H9 (cell line): ENCODE measurements at regions not wholly inside any gene's neighbourhood (a gene's known extent, or its start where the extent isn't known, plus 50 kb on each side); places are given as distances from the start of the nearest gene placed in this dataset.

Experiments used
- DNase-seq: peaks from one replicate; pipeline ENCODE4 v3.0.0-alpha.2; 2017
- H2AFZ ChIP-seq: one replicate; pipeline ENCODE4 v1.6.1; 2013; ENCODE audit warnings: mild to moderate bottlenecking, low read length, control low read depth, moderate library complexity
- H2AK5ac ChIP-seq: 2 replicates; pipeline ENCODE4 v1.6.1; 2013; ENCODE audit warnings: low read length, control low read depth, mixed read lengths; ENCODE audit not compliant: insufficient read length
- H2BK120ac ChIP-seq: one replicate; pipeline ENCODE4 v1.6.1; 2013; ENCODE audit warnings: low read depth, mild to moderate bottlenecking, low read length, control low read depth, inconsistent platforms; ENCODE audit not compliant: poor library complexity, severe bottlenecking
- H2BK12ac ChIP-seq: 2 replicates; pipeline ENCODE4 v1.6.1; 2013; ENCODE audit warnings: low read length, control low read depth, mixed read lengths, low read depth; ENCODE audit not compliant: insufficient read length
- H2BK15ac ChIP-seq: 2 replicates; pipeline ENCODE4 v1.6.1; 2013; ENCODE audit warnings: low read depth, low read length, control low read depth
- H2BK20ac ChIP-seq: one replicate; pipeline ENCODE4 v1.6.1; 2013; ENCODE audit warnings: low read depth, mild to moderate bottlenecking, low read length, control low read depth, inconsistent platforms; ENCODE audit not compliant: poor library complexity, severe bottlenecking
- H2BK5ac ChIP-seq: 2 replicates; pipeline ENCODE4 v1.6.1; 2013; ENCODE audit warnings: low read length, control low read depth, mixed read lengths; ENCODE audit not compliant: insufficient read length
- H3K14ac ChIP-seq: 2 replicates; pipeline ENCODE4 v1.6.1; 2013; ENCODE audit warnings: low read length, control low read depth; ENCODE audit not compliant: insufficient read depth
- H3K18ac ChIP-seq: 2 replicates; pipeline ENCODE4 v1.6.1; 2013; ENCODE audit warnings: low read depth, mild to moderate bottlenecking, mixed read lengths, low read length, control low read depth; ENCODE audit not compliant: insufficient read length
- H3K23ac ChIP-seq: 2 replicates; pipeline ENCODE4 v1.6.1; 2013; ENCODE audit warnings: low read length, control low read depth, mixed read lengths, low read depth; ENCODE audit not compliant: insufficient read length
- H3K23me2 ChIP-seq: 2 replicates; pipeline ENCODE4 v1.6.1; 2013; ENCODE audit warnings: low read depth, mild to moderate bottlenecking, mixed read lengths, low read length, control low read depth; ENCODE audit not compliant: insufficient read length, poor library complexity, severe bottlenecking
- H3K27ac ChIP-seq: 2 replicates; pipeline ENCODE4 v1.5.1; 2013; ENCODE audit warnings: low read length, control low read depth, mixed read lengths, low read depth; ENCODE audit not compliant: insufficient read length
- H3K27me3 ChIP-seq: 2 replicates; pipeline ENCODE4 v1.6.1; 2013; ENCODE audit warnings: low read length, control low read depth, inconsistent platforms; ENCODE audit not compliant: insufficient read depth
- H3K4ac ChIP-seq: 2 replicates; pipeline ENCODE4 v1.6.1; 2013; ENCODE audit warnings: low read depth, mild to moderate bottlenecking, control low read depth, inconsistent platforms, low read length, moderate library complexity
- H3K4me1 ChIP-seq: 2 replicates; pipeline ENCODE4 v1.6.1; 2013; ENCODE audit warnings: low read length, control low read depth, inconsistent platforms; ENCODE audit not compliant: insufficient read depth
- H3K4me2 ChIP-seq: 2 replicates; pipeline ENCODE4 v1.6.1; 2013; ENCODE audit warnings: low read length, control low read depth, mixed read lengths; ENCODE audit not compliant: insufficient read length, insufficient read depth
- H3K56ac ChIP-seq: 2 replicates; pipeline ENCODE4 v1.6.1; 2013; ENCODE audit warnings: low read depth, mild to moderate bottlenecking, mixed read lengths, low read length, control low read depth; ENCODE audit not compliant: insufficient read length
- H3K79me1 ChIP-seq: 2 replicates; pipeline ENCODE4 v1.6.1; 2013; ENCODE audit warnings: low read depth, mild to moderate bottlenecking, moderate library complexity, low read length, control low read depth, inconsistent platforms; ENCODE audit not compliant: insufficient read depth, poor library complexity, severe bottlenecking
- H3K79me2 ChIP-seq: 2 replicates; pipeline ENCODE4 v1.6.1; 2013; ENCODE audit warnings: low read length, control low read depth, inconsistent platforms; ENCODE audit not compliant: insufficient read depth
- H3K9ac ChIP-seq: 2 replicates; pipeline ENCODE4 v1.6.1; 2013; ENCODE audit warnings: low read length, control low read depth, mixed read lengths; ENCODE audit not compliant: insufficient read length; ENCODE audit errors: extremely low read depth
- H3K9me3 ChIP-seq: one replicate; pipeline ENCODE4 v1.6.1; 2013; ENCODE audit warnings: low read depth, low read length, inconsistent platforms; ENCODE audit not compliant: control insufficient read depth
- H3T11ph ChIP-seq: one replicate; pipeline ENCODE4 v1.6.1; 2013; ENCODE audit warnings: mild to moderate bottlenecking, low read length, control low read depth, inconsistent platforms
- H4K20me1 ChIP-seq: one replicate; pipeline ENCODE4 v1.6.1; 2013; ENCODE audit not compliant: control insufficient read depth, insufficient read length, insufficient read depth
- H4K5ac ChIP-seq: 2 replicates; pipeline ENCODE4 v1.6.1; 2013; ENCODE audit warnings: low read depth, mild to moderate bottlenecking, mixed read lengths, low read length, control low read depth; ENCODE audit not compliant: insufficient read length
- H4K8ac ChIP-seq: replicated peaks from 2 replicates; pipeline ENCODE4 v1.6.1; 2013; ENCODE audit warnings: low read length, control low read depth, mixed read lengths, low read depth; ENCODE audit not compliant: insufficient read length
- H4K91ac ChIP-seq: 2 replicates; pipeline ENCODE4 v1.6.1; 2013; ENCODE audit warnings: low read depth, mild to moderate bottlenecking, moderate library complexity, mixed read lengths, low read length, control low read depth; ENCODE audit not compliant: insufficient read length
- H3K27ac Mint-ChIP-seq, 3 experiments: 2 replicates in 2 of 3; 3 replicates in 1 of 3; pipeline ENCODE4 v1.8.0; 2020 to 2021; ENCODE audit warnings: mixed read lengths in 3 of 3, mild to moderate bottlenecking in 1 of 3, moderate library complexity in 1 of 3
- H3K27me3 Mint-ChIP-seq: 2 replicates; pipeline ENCODE4 v1.8.0; 2021; ENCODE audit warnings: low read depth, mild to moderate bottlenecking, moderate library complexity, mixed read lengths
- H3K36me3 Mint-ChIP-seq, 3 experiments: 2 replicates in 2 of 3; 3 replicates in 1 of 3; pipeline ENCODE4 v1.8.0; 2020 to 2021; ENCODE audit warnings: low read depth in 3 of 3, mixed read lengths in 3 of 3; ENCODE audit not compliant: insufficient read depth in 1 of 3
- H3K4me1 Mint-ChIP-seq, 2 experiments: 2 replicates each; pipeline ENCODE4 v1.8.0; 2020; ENCODE audit warnings: mixed read lengths in 2 of 2
- H3K4me3 Mint-ChIP-seq, 2 experiments: 2 replicates in 1 of 2; 3 replicates in 1 of 2; pipeline ENCODE4 v1.8.0; 2020 to 2021; ENCODE audit warnings: mild to moderate bottlenecking in 2 of 2, mixed read lengths in 2 of 2, moderate library complexity in 1 of 2
- H3K9me3 Mint-ChIP-seq, 2 experiments: 2 replicates in 1 of 2; 3 replicates in 1 of 2; pipeline ENCODE4 v1.8.0; 2020; ENCODE audit warnings: mild to moderate bottlenecking in 2 of 2, mixed read lengths in 2 of 2, moderate library complexity in 1 of 2
- WGBS: extraction: QIAGEN DNeasy Blood & Tissue Kit; methylation state at CpG from one replicate; pipeline ENCODE4 v1.1.7; 2013; ENCODE audit warnings: missing lambda C conversion rate, low lambda C conversion rate, mixed read lengths; ENCODE audit not compliant: insufficient read length; ENCODE audit errors: extremely low coverage; 5-methylcytosine and 5-hydroxymethylcytosine counted together
- TF ChIP-seq, protein P1 (sequence below): fragments of 200-600 bp; sonication (generic); conservative IDR thresholded peaks from 3 replicates; pipeline ENCODE4 v1.8.0; 2021; ENCODE audit warnings: antibody characterized with exemption, mild to moderate bottlenecking

DNA sequence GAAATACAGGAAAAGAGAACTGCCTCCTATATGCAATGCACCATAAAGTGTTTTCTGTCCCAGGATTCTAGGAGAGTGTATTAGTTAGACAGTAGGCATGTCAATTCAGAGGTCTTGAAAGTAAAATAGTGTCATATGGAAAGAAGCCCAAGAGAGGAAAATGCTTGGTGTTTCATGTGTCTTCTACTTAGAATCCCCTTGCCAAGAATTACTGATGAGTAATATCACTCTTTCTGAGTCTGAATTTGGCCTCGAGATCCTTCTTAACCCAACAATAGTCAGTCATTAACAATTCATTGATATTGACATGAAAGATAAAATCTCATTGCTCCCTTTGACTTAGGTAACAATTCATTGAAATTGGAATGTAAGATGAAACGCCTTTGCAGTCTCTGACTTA is 972.2 kb downstream of the TTLL7 start:
- Histone ChIP-seq H3K9me3 (no peaks in the 10 kb centered on the region), H3K27me3 (no peaks in the 10 kb centered on the region), H3K14ac (no peak overlapping the region), H3K4me2 (no peak overlapping the region), H2BK12ac (no peak overlapping the region), H4K91ac (no peak overlapping the region), H3K23ac (no peak overlapping the region), H2AK5ac (no peak overlapping the region), H3K23me2 (no peaks in the 10 kb centered on the region), H2BK120ac (no peak overlapping the region), H3K79me1 (peaks cover 3% of the 10 kb centered on the region), H2AFZ (no peak overlapping the region), H3K4me1 (peaks cover 2% of the 10 kb centered on the region; the same call in 1 of the 2 replicates), H4K8ac (no peak overlapping the region), H3K18ac (no peak overlapping the region), H2BK20ac (no peak overlapping the region), H3K79me2 (no peaks in the 10 kb centered on the region), H2BK5ac (no peak overlapping the region), H3T11ph (no peak overlapping the region), H3K9ac (no peak overlapping the region), H4K20me1 (no peaks in the 10 kb centered on the region), H3K27ac (no peak overlapping the region), H3K4ac (no peak overlapping the region), H4K5ac (no peak overlapping the region), H2BK15ac (no peak overlapping the region), H3K56ac (no peak overlapping the region)
- Mint-ChIP-seq H3K36me3 (peaks cover 10 to 13% (median 12%) of the 10 kb centered on the region in 3 experiments), H3K4me3 (no peak overlapping the region), H3K9me3 (peaks cover 10% of the 10 kb centered on the region in 2 experiments), H3K27me3 (no peaks in the 10 kb centered on the region), H3K4me1 (peaks cover 27 to 37% of the 10 kb centered on the region in 2 experiments), H3K27ac (no peak overlapping the region)
- WGBS, result no CpG with 5 or more reads among the region's 2 CpGs
- no peak for DNase-seq
- TF ChIP-seq, protein P1, sequence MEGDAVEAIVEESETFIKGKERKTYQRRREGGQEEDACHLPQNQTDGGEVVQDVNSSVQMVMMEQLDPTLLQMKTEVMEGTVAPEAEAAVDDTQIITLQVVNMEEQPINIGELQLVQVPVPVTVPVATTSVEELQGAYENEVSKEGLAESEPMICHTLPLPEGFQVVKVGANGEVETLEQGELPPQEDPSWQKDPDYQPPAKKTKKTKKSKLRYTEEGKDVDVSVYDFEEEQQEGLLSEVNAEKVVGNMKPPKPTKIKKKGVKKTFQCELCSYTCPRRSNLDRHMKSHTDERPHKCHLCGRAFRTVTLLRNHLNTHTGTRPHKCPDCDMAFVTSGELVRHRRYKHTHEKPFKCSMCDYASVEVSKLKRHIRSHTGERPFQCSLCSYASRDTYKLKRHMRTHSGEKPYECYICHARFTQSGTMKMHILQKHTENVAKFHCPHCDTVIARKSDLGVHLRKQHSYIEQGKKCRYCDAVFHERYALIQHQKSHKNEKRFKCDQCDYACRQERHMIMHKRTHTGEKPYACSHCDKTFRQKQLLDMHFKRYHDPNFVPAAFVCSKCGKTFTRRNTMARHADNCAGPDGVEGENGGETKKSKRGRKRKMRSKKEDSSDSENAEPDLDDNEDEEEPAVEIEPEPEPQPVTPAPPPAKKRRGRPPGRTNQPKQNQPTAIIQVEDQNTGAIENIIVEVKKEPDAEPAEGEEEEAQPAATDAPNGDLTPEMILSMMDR, result no peak
